ENCODE measurements at regions not wholly inside any gene's neighbourhood (a gene's known extent, or its start where the extent isn't known, plus 50 kb on each side); places are given as distances from the start of the nearest gene placed in this dataset.

DNA sequence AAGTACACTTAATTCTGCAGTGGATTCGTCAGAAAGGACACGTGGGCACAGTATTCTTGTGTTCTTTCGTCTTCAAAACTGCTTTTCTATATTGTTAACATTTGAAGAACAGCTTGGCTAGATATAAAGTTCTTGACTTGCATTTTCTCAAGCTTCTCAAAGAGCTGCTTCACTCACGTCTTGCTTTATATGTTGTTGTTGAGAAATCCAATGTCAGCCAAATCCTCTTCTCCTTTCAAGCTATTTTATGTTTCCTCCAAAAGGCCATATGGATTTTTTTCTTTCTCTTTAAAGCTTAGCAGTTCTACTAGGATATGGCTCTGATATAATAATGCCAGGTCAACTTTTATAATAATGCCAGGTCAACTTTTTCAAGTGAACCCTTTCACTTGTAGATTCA is 65.5 kb upstream of the CYP1B1 start:
- TF ChIP-seq TARDBP (IDR thresholded peaks at IDR 0.05) (no peak), BHLHE40 (IDR thresholded peaks at IDR 0.05; ENCODE audit: borderline replicate concordance) (no peak), FOXM1 (IDR thresholded peaks at IDR 0.05; ENCODE audit: borderline replicate concordance) (no peak), FOXK2 (IDR thresholded peaks at IDR 0.05) (no peak), NFRKB (IDR thresholded peaks at IDR 0.05) (no peak), ELF4 (IDR thresholded peaks at IDR 0.05) (no peak), LEF1 (IDR thresholded peaks at IDR 0.05; ENCODE audit: borderline replicate concordance) (no peak), CTBP1 (IDR thresholded peaks at IDR 0.05; ENCODE audit: borderline replicate concordance) (no peak)
- TF ChIP-seq, protein P1, sequence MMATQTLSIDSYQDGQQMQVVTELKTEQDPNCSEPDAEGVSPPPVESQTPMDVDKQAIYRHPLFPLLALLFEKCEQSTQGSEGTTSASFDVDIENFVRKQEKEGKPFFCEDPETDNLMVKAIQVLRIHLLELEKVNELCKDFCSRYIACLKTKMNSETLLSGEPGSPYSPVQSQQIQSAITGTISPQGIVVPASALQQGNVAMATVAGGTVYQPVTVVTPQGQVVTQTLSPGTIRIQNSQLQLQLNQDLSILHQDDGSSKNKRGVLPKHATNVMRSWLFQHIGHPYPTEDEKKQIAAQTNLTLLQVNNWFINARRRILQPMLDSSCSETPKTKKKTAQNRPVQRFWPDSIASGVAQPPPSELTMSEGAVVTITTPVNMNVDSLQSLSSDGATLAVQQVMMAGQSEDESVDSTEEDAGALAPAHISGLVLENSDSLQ (IDR thresholded peaks at IDR 0.05), result no peak

All from HEK293T (cell line).